Smooth muscle cell (in vitro differentiated cells): ENCODE measurements at regions not wholly inside any gene's neighbourhood (a gene's known extent, or its start where the extent isn't known, plus 50 kb on each side); places are given as distances from the start of the nearest gene placed in this dataset.

ENCODE experiments used
- DNase-seq: peaks from one replicate; lab custom pipeline; 2025; ENCODE audit not compliant: unreplicated experiment; lab: John Stamatoyannopoulos, UW
- H2AFZ ChIP-seq: fragments of 200-600 bp; sonication (generic); 2 replicates; pipeline ENCODE4 v1.6.0; 2016; ENCODE audit warnings: antibody characterized with exemption, low read depth, mild to moderate bottlenecking
- H3F3A ChIP-seq: fragments of 200-600 bp; sonication (generic); 2 replicates; pipeline ENCODE4 v1.6.0; 2017; ENCODE audit warnings: antibody characterized with exemption, low read depth
- H3K27ac ChIP-seq: fragments of 200-600 bp; sonication (generic); 2 replicates; pipeline ENCODE4 v1.5.1; 2016; ENCODE audit warnings: low read depth, mild to moderate bottlenecking
- H3K27me3 ChIP-seq: fragments of 200-600 bp; sonication (generic); 2 replicates; pipeline ENCODE4 v1.6.1; 2016; ENCODE audit warnings: low read depth, mild to moderate bottlenecking
- H3K36me3 ChIP-seq: fragments of 200-600 bp; sonication (generic); 2 replicates; pipeline ENCODE4 v1.5.1; 2016; ENCODE audit warnings: low read depth
- H3K4me1 ChIP-seq: fragments of 200-600 bp; sonication (generic); 2 replicates; pipeline ENCODE4 v1.5.1; 2016; ENCODE audit warnings: low read depth
- H3K4me2 ChIP-seq: fragments of 200-600 bp; sonication (generic); 2 replicates; pipeline ENCODE4 v1.6.0; 2016; ENCODE audit warnings: mild to moderate bottlenecking
- H3K4me3 ChIP-seq: fragments of 200-600 bp; sonication (generic); 2 replicates; pipeline ENCODE4 v1.5.1; 2016; ENCODE audit warnings: mild to moderate bottlenecking
- H3K79me2 ChIP-seq: fragments of 200-600 bp; sonication (generic); 2 replicates; pipeline ENCODE4 v1.6.0; 2016; ENCODE audit warnings: low read depth, mild to moderate bottlenecking
- H3K9ac ChIP-seq: fragments of 200-600 bp; sonication (generic); 2 replicates; pipeline ENCODE4 v1.6.0; 2016; ENCODE audit warnings: low read depth
- H3K9me3 ChIP-seq: fragments of 200-600 bp; sonication (generic); replicated peaks from 2 replicates; pipeline ENCODE4 v1.5.1; 2016; ENCODE audit warnings: low read depth
- H4K20me1 ChIP-seq: fragments of 200-600 bp; sonication (generic); 2 replicates; pipeline ENCODE4 v1.6.0; 2016; ENCODE audit warnings: low read depth
- WGBS: methylation state at CpG from one replicate; pipeline ENCODE4 v1.1.7; 2016; ENCODE audit warnings: low lambda C conversion rate; 5-methylcytosine and 5-hydroxymethylcytosine counted together
- TF ChIP-seq, protein P1 (sequence below): fragments of 200-600 bp; sonication (generic); IDR thresholded peaks from 2 replicates; pipeline ENCODE4 v1.5.1; 2017; ENCODE audit warnings: borderline replicate concordance, mild to moderate bottlenecking, antibody characterized with exemption; ENCODE audit not compliant: insufficient read depth, poor library complexity, severe bottlenecking

DNA sequence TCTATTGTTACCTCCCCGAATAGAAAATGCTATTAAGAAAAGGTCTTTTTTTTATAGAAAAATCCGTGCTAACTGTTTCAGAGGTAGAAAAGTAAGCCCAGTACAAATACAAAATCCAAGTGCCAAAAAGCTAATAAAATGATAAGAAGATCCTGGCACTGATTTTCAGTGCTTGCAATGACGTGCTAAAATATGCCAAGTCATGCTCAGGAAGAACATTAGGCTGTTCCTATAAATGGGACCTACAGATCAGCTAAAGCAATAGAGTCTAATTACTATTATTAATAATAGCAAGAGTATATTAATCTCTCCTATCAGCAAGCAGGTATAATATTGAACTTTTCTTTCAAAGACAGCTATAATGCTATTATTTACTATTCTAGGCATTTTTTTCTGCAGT, 305.8 kb downstream of the PPARGC1A start:
- H2AFZ ChIP-seq = no peak overlapping the region
- H3K4me3 ChIP-seq = no peak overlapping the region
- no peaks in the 10 kb centered on the region for H3K27me3 ChIP-seq
- no peaks in the 10 kb centered on the region for H3K4me1 ChIP-seq
- H3F3A ChIP-seq = no peaks in the 10 kb centered on the region
- 32% methylated on average over 3 of the region's 3 CpGs for WGBS
- TF ChIP-seq, protein P1, sequence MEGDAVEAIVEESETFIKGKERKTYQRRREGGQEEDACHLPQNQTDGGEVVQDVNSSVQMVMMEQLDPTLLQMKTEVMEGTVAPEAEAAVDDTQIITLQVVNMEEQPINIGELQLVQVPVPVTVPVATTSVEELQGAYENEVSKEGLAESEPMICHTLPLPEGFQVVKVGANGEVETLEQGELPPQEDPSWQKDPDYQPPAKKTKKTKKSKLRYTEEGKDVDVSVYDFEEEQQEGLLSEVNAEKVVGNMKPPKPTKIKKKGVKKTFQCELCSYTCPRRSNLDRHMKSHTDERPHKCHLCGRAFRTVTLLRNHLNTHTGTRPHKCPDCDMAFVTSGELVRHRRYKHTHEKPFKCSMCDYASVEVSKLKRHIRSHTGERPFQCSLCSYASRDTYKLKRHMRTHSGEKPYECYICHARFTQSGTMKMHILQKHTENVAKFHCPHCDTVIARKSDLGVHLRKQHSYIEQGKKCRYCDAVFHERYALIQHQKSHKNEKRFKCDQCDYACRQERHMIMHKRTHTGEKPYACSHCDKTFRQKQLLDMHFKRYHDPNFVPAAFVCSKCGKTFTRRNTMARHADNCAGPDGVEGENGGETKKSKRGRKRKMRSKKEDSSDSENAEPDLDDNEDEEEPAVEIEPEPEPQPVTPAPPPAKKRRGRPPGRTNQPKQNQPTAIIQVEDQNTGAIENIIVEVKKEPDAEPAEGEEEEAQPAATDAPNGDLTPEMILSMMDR = no peak
- no peak overlapping the region for H3K27ac ChIP-seq
- H3K79me2 ChIP-seq = no peaks in the 10 kb centered on the region
- H3K36me3 ChIP-seq = no peaks in the 10 kb centered on the region
- DNase-seq = no peak
- H3K4me2 ChIP-seq = peak overlapping the region; percentile 3
- no peak overlapping the region for H3K9ac ChIP-seq
- H3K9me3 ChIP-seq = no peaks in the 10 kb centered on the region
- H4K20me1 ChIP-seq = no peaks in the 10 kb centered on the region

GRCh38 chr4:23582671-23583070, 307.2 kb downstream of the PPARGC1A start:
- no peaks in the 10 kb centered on the region for H3K27me3 ChIP-seq
- no peak overlapping the region for H3K4me3 ChIP-seq
- WGBS = 93% methylated on average over 1 of the region's 1 CpG
- H4K20me1 ChIP-seq = no peaks in the 10 kb centered on the region
- no peaks in the 10 kb centered on the region for H3K4me1 ChIP-seq
- H3K9ac ChIP-seq = no peak overlapping the region
- no peaks in the 10 kb centered on the region for H3K36me3 ChIP-seq
- DNase-seq = no peak
- TF ChIP-seq, protein P1 = no peak
- H3F3A ChIP-seq = no peaks in the 10 kb centered on the region
- no peaks in the 10 kb centered on the region for H3K9me3 ChIP-seq
- H3K27ac ChIP-seq = no peak overlapping the region
- no peaks in the 10 kb centered on the region for H3K79me2 ChIP-seq
- H3K4me2 ChIP-seq = no peak overlapping the region
- H2AFZ ChIP-seq = no peak overlapping the region

GRCh38 chr4:23579166-23579565, 310.7 kb downstream of the PPARGC1A start:
- WGBS = 79% methylated on average over 6 of the region's 6 CpGs
- no peaks in the 10 kb centered on the region for H3K36me3 ChIP-seq

DNA sequence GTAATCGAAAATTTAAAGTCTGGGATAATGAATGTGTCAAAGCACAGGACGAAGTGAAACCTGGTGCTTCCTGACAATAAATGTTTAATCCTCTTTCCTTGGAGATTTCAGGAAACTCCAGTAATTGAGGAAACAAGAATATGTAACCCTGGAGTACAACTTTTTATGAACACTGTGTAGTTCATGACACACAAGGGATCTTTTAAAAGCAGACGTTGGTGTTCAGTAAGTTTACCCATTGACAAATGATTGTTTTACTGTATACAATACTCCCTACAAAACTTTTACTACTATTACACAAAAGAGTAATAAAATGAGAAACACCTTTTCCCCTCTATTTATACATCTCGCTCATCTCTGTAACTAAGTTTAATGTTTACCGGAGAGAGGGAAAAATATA, 312.4 kb downstream of the PPARGC1A start:
- Histone ChIP-seq H3K36me3 (no peaks in the 10 kb centered on the region), H3K4me3 (no peak overlapping the region), H4K20me1 (no peaks in the 10 kb centered on the region), H3K79me2 (no peaks in the 10 kb centered on the region), H3K9me3 (no peaks in the 10 kb centered on the region), H3K4me2 (no peak overlapping the region), H2AFZ (no peak overlapping the region), H3F3A (no peaks in the 10 kb centered on the region), H3K9ac (no peak overlapping the region), H3K27ac (no peak overlapping the region), H3K4me1 (no peaks in the 10 kb centered on the region), H3K27me3 (no peaks in the 10 kb centered on the region)
- DNase-seq = no peak
- TF ChIP-seq, protein P1 = no peak
- 81% methylated on average over 5 of the region's 5 CpGs for WGBS

More at GRCh38 chr4:23579166-23579565, 310.7 kb downstream of the PPARGC1A start:
- DNase-seq = no peak
- Histone ChIP-seq H3K27me3 (no peaks in the 10 kb centered on the region), H3K9ac (no peak overlapping the region), H3K27ac (no peak overlapping the region), H2AFZ (no peak overlapping the region), H3F3A (no peaks in the 10 kb centered on the region), H3K4me2 (no peak overlapping the region), H4K20me1 (no peaks in the 10 kb centered on the region), H3K4me3 (no peak overlapping the region), H3K4me1 (no peaks in the 10 kb centered on the region), H3K79me2 (no peaks in the 10 kb centered on the region), H3K9me3 (no peaks in the 10 kb centered on the region)
- TF ChIP-seq, protein P1 = no peak
